H9 (cell line): ENCODE measurements at regions not wholly inside any gene's neighbourhood (a gene's known extent, or its start where the extent isn't known, plus 50 kb on each side); places are given as distances from the start of the nearest gene placed in this dataset.

Source experiments
- DNase-seq: peaks from one replicate; pipeline ENCODE4 v3.0.0-alpha.2; 2017
- H2AFZ ChIP-seq: one replicate; pipeline ENCODE4 v1.6.1; 2013; ENCODE audit warnings: mild to moderate bottlenecking, low read length, control low read depth, moderate library complexity
- H2AK5ac ChIP-seq: 2 replicates; pipeline ENCODE4 v1.6.1; 2013; ENCODE audit warnings: low read length, control low read depth, mixed read lengths; ENCODE audit not compliant: insufficient read length
- H2BK120ac ChIP-seq: one replicate; pipeline ENCODE4 v1.6.1; 2013; ENCODE audit warnings: low read depth, mild to moderate bottlenecking, low read length, control low read depth, inconsistent platforms; ENCODE audit not compliant: poor library complexity, severe bottlenecking
- H2BK12ac ChIP-seq: 2 replicates; pipeline ENCODE4 v1.6.1; 2013; ENCODE audit warnings: low read length, control low read depth, mixed read lengths, low read depth; ENCODE audit not compliant: insufficient read length
- H2BK15ac ChIP-seq: 2 replicates; pipeline ENCODE4 v1.6.1; 2013; ENCODE audit warnings: low read depth, low read length, control low read depth
- H2BK20ac ChIP-seq: one replicate; pipeline ENCODE4 v1.6.1; 2013; ENCODE audit warnings: low read depth, mild to moderate bottlenecking, low read length, control low read depth, inconsistent platforms; ENCODE audit not compliant: poor library complexity, severe bottlenecking
- H2BK5ac ChIP-seq: 2 replicates; pipeline ENCODE4 v1.6.1; 2013; ENCODE audit warnings: low read length, control low read depth, mixed read lengths; ENCODE audit not compliant: insufficient read length
- H3K14ac ChIP-seq: 2 replicates; pipeline ENCODE4 v1.6.1; 2013; ENCODE audit warnings: low read length, control low read depth; ENCODE audit not compliant: insufficient read depth
- H3K18ac ChIP-seq: 2 replicates; pipeline ENCODE4 v1.6.1; 2013; ENCODE audit warnings: low read depth, mild to moderate bottlenecking, mixed read lengths, low read length, control low read depth; ENCODE audit not compliant: insufficient read length
- H3K23ac ChIP-seq: 2 replicates; pipeline ENCODE4 v1.6.1; 2013; ENCODE audit warnings: low read length, control low read depth, mixed read lengths, low read depth; ENCODE audit not compliant: insufficient read length
- H3K23me2 ChIP-seq: 2 replicates; pipeline ENCODE4 v1.6.1; 2013; ENCODE audit warnings: low read depth, mild to moderate bottlenecking, mixed read lengths, low read length, control low read depth; ENCODE audit not compliant: insufficient read length, poor library complexity, severe bottlenecking
- H3K27ac ChIP-seq: 2 replicates; pipeline ENCODE4 v1.5.1; 2013; ENCODE audit warnings: low read length, control low read depth, mixed read lengths, low read depth; ENCODE audit not compliant: insufficient read length
- H3K27me3 ChIP-seq: 2 replicates; pipeline ENCODE4 v1.6.1; 2013; ENCODE audit warnings: low read length, control low read depth, inconsistent platforms; ENCODE audit not compliant: insufficient read depth
- H3K4ac ChIP-seq: 2 replicates; pipeline ENCODE4 v1.6.1; 2013; ENCODE audit warnings: low read depth, mild to moderate bottlenecking, control low read depth, inconsistent platforms, low read length, moderate library complexity
- H3K4me1 ChIP-seq: 2 replicates; pipeline ENCODE4 v1.6.1; 2013; ENCODE audit warnings: low read length, control low read depth, inconsistent platforms; ENCODE audit not compliant: insufficient read depth
- H3K4me2 ChIP-seq: 2 replicates; pipeline ENCODE4 v1.6.1; 2013; ENCODE audit warnings: low read length, control low read depth, mixed read lengths; ENCODE audit not compliant: insufficient read length, insufficient read depth
- H3K56ac ChIP-seq: 2 replicates; pipeline ENCODE4 v1.6.1; 2013; ENCODE audit warnings: low read depth, mild to moderate bottlenecking, mixed read lengths, low read length, control low read depth; ENCODE audit not compliant: insufficient read length
- H3K79me1 ChIP-seq: 2 replicates; pipeline ENCODE4 v1.6.1; 2013; ENCODE audit warnings: low read depth, mild to moderate bottlenecking, moderate library complexity, low read length, control low read depth, inconsistent platforms; ENCODE audit not compliant: insufficient read depth, poor library complexity, severe bottlenecking
- H3K79me2 ChIP-seq: 2 replicates; pipeline ENCODE4 v1.6.1; 2013; ENCODE audit warnings: low read length, control low read depth, inconsistent platforms; ENCODE audit not compliant: insufficient read depth
- H3K9ac ChIP-seq: 2 replicates; pipeline ENCODE4 v1.6.1; 2013; ENCODE audit warnings: low read length, control low read depth, mixed read lengths; ENCODE audit not compliant: insufficient read length; ENCODE audit errors: extremely low read depth
- H3K9me3 ChIP-seq: one replicate; pipeline ENCODE4 v1.6.1; 2013; ENCODE audit warnings: low read depth, low read length, inconsistent platforms; ENCODE audit not compliant: control insufficient read depth
- H3T11ph ChIP-seq: one replicate; pipeline ENCODE4 v1.6.1; 2013; ENCODE audit warnings: mild to moderate bottlenecking, low read length, control low read depth, inconsistent platforms
- H4K20me1 ChIP-seq: one replicate; pipeline ENCODE4 v1.6.1; 2013; ENCODE audit not compliant: control insufficient read depth, insufficient read length, insufficient read depth
- H4K5ac ChIP-seq: 2 replicates; pipeline ENCODE4 v1.6.1; 2013; ENCODE audit warnings: low read depth, mild to moderate bottlenecking, mixed read lengths, low read length, control low read depth; ENCODE audit not compliant: insufficient read length
- H4K8ac ChIP-seq: replicated peaks from 2 replicates; pipeline ENCODE4 v1.6.1; 2013; ENCODE audit warnings: low read length, control low read depth, mixed read lengths, low read depth; ENCODE audit not compliant: insufficient read length
- H4K91ac ChIP-seq: 2 replicates; pipeline ENCODE4 v1.6.1; 2013; ENCODE audit warnings: low read depth, mild to moderate bottlenecking, moderate library complexity, mixed read lengths, low read length, control low read depth; ENCODE audit not compliant: insufficient read length
- H3K27ac Mint-ChIP-seq, 3 experiments: 2 replicates in 2 of 3; 3 replicates in 1 of 3; pipeline ENCODE4 v1.8.0; 2020 to 2021; ENCODE audit warnings: mixed read lengths in 3 of 3, mild to moderate bottlenecking in 1 of 3, moderate library complexity in 1 of 3
- H3K27me3 Mint-ChIP-seq: 2 replicates; pipeline ENCODE4 v1.8.0; 2021; ENCODE audit warnings: low read depth, mild to moderate bottlenecking, moderate library complexity, mixed read lengths
- H3K36me3 Mint-ChIP-seq, 3 experiments: 2 replicates in 2 of 3; 3 replicates in 1 of 3; pipeline ENCODE4 v1.8.0; 2020 to 2021; ENCODE audit warnings: low read depth in 3 of 3, mixed read lengths in 3 of 3; ENCODE audit not compliant: insufficient read depth in 1 of 3
- H3K4me1 Mint-ChIP-seq, 2 experiments: 2 replicates each; pipeline ENCODE4 v1.8.0; 2020; ENCODE audit warnings: mixed read lengths in 2 of 2
- H3K4me3 Mint-ChIP-seq, 2 experiments: 2 replicates in 1 of 2; 3 replicates in 1 of 2; pipeline ENCODE4 v1.8.0; 2020 to 2021; ENCODE audit warnings: mild to moderate bottlenecking in 2 of 2, mixed read lengths in 2 of 2, moderate library complexity in 1 of 2
- H3K9me3 Mint-ChIP-seq, 2 experiments: 2 replicates in 1 of 2; 3 replicates in 1 of 2; pipeline ENCODE4 v1.8.0; 2020; ENCODE audit warnings: mild to moderate bottlenecking in 2 of 2, mixed read lengths in 2 of 2, moderate library complexity in 1 of 2
- CTCF ChIP-seq: fragments of 200-600 bp; sonication (generic); conservative IDR thresholded peaks from 3 replicates; pipeline ENCODE4 v1.8.0; 2021; ENCODE audit warnings: antibody characterized with exemption, mild to moderate bottlenecking
- WGBS: extraction: QIAGEN DNeasy Blood & Tissue Kit; methylation state at CpG from one replicate; pipeline ENCODE4 v1.1.7; 2013; ENCODE audit warnings: missing lambda C conversion rate, low lambda C conversion rate, mixed read lengths; ENCODE audit not compliant: insufficient read length; ENCODE audit errors: extremely low coverage; 5-methylcytosine and 5-hydroxymethylcytosine counted together

DNA sequence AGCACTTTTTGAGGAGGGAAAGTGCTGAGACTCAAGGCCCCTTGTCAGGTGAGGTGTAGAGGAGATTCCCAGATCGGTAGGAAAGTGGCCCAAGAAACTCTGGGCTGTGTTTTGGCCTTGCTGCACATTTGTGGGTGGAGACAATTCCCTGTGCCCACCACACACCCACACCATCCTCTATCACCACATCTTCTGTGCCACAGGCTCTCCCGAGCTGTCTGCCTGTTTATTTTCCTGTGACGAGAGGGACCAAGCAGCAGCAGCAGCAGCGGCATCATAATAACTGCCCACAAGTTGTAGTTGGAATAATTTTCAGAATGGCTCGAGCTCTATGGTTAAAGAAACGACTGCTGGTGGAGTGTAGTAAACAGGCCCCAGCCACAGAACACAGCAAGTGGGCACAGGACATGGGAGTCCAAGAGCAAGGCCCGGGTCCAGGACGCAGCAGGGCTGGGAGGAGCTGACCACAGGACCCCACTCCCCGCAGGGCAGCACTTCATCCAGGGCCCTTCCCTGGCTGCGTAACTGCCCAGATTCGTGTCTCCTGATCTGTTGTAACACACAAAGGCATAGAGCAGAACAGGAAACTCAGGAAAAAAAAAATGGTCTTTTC lies 55.6 kb upstream of the BCL2L14 start:
- Mint-ChIP-seq H3K36me3 (no peaks in the 10 kb centered on the region), H3K27me3 (no peaks in the 10 kb centered on the region; the same call in 1 of the 2 replicates), H3K4me3 (no peak overlapping the region), H3K27ac (peak overlapping the region in 1 of 3 experiments; percentile 71; a peak in 3 of 7 replicates), H3K9me3 (no peaks in the 10 kb centered on the region; a peak in 1 of 5 replicates), H3K4me1 (peaks cover 30 to 42% of the 10 kb centered on the region in 2 experiments)
- no peak overlapping the region for H3K23ac ChIP-seq
- no peak overlapping the region for H3T11ph ChIP-seq
- H3K79me2 ChIP-seq = no peaks in the 10 kb centered on the region
- H3K9me3 ChIP-seq = no peaks in the 10 kb centered on the region
- no peak overlapping the region for H2AK5ac ChIP-seq
- no peak overlapping the region for H3K56ac ChIP-seq
- H3K4me2 ChIP-seq = no peak overlapping the region
- H4K20me1 ChIP-seq = peaks cover 2% of the 10 kb centered on the region
- H3K4ac ChIP-seq = no peak overlapping the region
- no peak overlapping the region for H2BK12ac ChIP-seq
- no peak overlapping the region; the same call in 1 of the 2 replicates for H3K14ac ChIP-seq
- H2BK5ac ChIP-seq = no peak overlapping the region
- H3K27ac ChIP-seq = no peak overlapping the region
- H3K79me1 ChIP-seq = no peaks in the 10 kb centered on the region
- H3K23me2 ChIP-seq = no peaks in the 10 kb centered on the region
- no peak overlapping the region for H4K91ac ChIP-seq
- H3K9ac ChIP-seq = no peak overlapping the region
- no peak overlapping the region for H4K8ac ChIP-seq
- no CpG with 5 or more reads among the region's 11 CpGs for WGBS
- peaks cover 16% of the 10 kb centered on the region for H3K4me1 ChIP-seq
- H4K5ac ChIP-seq = no peak overlapping the region
- H2BK20ac ChIP-seq = no peak overlapping the region
- DNase-seq = no peak
- H2BK120ac ChIP-seq = no peak overlapping the region
- H2BK15ac ChIP-seq = no peak overlapping the region
- H3K18ac ChIP-seq = no peak overlapping the region
- H3K27me3 ChIP-seq = no peaks in the 10 kb centered on the region
- TF ChIP-seq CTCF = no peak
- H2AFZ ChIP-seq = no peak overlapping the region
